Pancreas (tissue), 10 donors: ENCODE measurements at regions not wholly inside any gene's neighbourhood (a gene's known extent, or its start where the extent isn't known, plus 50 kb on each side); places are given as distances from the start of the nearest gene placed in this dataset.

Experiments
- ATAC-seq, 4 donors: fragments of 200-7000 bp; cut with Tn5 transposase; one replicate each; pipeline versions ENCODE4 v1.8.0 to v1.9.1; 2020; ENCODE audit warnings: mild to moderate bottlenecking in 4 of 4, moderate library complexity in 4 of 4
- DNase-seq, 6 donors: peaks; one replicate each; pipeline ENCODE4 v3.0.0-alpha.2; 2020
- FAIRE-seq: peaks from 2 replicates; lab custom pipeline; 2012; peaks lifted over from hg19 to GRCh38; lab: Jason Lieb, UNC
- H3K27ac ChIP-seq, 4 donors: fragments of 200-600 bp; sonication (generic); 1 replicate in 3 of 4; 2 replicates in 1 of 4; pipeline versions ENCODE4 v1.5.0 to v1.8.0; 2020
- H3K27me3 ChIP-seq, 4 donors: fragments of 200-600 bp; one replicate each; pipeline ENCODE4 v1.8.0; 2021
- H3K36me3 ChIP-seq, 3 donors: fragments of 200-600 bp; sonication (generic) in 1 of 3; one replicate each; pipeline versions ENCODE4 v1.5.0 to v1.8.0; 2020 to 2021
- H3K4me1 ChIP-seq, 3 donors: fragments of 200-600 bp; one replicate each; pipeline ENCODE4 v1.8.0; 2021
- H3K4me3 ChIP-seq, 4 donors: fragments of 200-600 bp; sonication (generic) in 2 of 4; one replicate each; pipeline versions ENCODE4 v1.5.0 to v1.8.0; 2020 to 2021
- H3K9me3 ChIP-seq, 4 donors: fragments of 200-600 bp; one replicate each; pipeline ENCODE4 v1.8.0; 2021
- WGBS, 2 donors: extraction: QIAGEN DNeasy Blood & Tissue Kit; methylation state at CpG; one replicate each; pipeline ENCODE4 v1.1.7; 2013; 5-methylcytosine and 5-hydroxymethylcytosine counted together
- intact Hi-C, 3 donors: fragments of 100-400 bp; cut with DNase I; formaldehyde crosslinking; loops; one replicate each; pipeline versions ENCODE4 v1.11.1 to v1.14.2; 2022
- TF ChIP-seq, protein P1 (sequence below), 4 donors: fragments of 200-600 bp; sonication (generic) in 3 of 4; IDR thresholded peaks; one replicate each; pipeline versions ENCODE4 v1.5.0 to v1.8.0; 2021; ENCODE audit warnings: antibody characterized with exemption in 4 of 4
- donor health status: healthy with polysubstance abuse.
- donor health status: DM: no; HTN: no; CAD: no; lungs with moderate emphysema.
- donor health status: DM: no; HTN: no; CAD: no.
- donor health status: control.
- donor health status: control.
- donor health status: Bipolar disorder and iron deficiency.
- donor health status: DM: yes; HTN: yes; CAD: no.
- donor health status: DM: no; HTN: no; CAD: no.
- donor health status: DM: no; HTN: no; CAD: no.
- donor health status: DM: yes; HTN: yes; CAD: no.

DNA sequence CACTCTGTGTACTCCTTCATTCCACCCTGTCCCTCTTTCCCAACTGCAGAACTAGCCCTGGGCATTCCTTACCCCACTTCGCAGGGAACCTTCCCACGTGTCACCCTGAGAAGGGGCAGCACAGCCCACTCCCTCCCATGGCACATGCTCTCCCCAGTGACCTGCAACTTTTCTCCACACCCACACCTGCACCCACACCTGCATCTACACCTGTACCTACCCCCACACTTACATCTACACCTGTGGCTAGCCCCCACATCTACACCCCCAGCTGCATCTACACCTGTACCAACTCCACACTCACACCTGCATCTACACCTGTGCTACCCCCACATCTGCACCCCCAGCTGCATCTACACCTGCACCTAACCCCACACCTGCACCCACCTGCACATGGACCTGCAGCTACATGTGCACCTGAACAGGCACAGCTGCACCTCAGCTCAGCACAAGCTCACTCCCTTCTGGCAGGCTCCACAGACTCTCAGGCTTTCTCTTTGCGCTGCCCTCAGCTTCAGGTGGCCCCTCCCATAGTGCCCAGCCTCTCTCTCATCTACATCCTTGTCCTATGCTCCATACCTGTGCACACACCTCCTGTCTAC lies 234.1 kb downstream of the TUBA3C start:
- 75 to 87% methylated on average over 3 of the region's 3 CpGs for WGBS, 2 donors
- no peaks in the 10 kb centered on the region for H3K9me3 ChIP-seq
- FAIRE-seq (no peak), DNase-seq (peak in 1 of 6 donors; percentile 21), ATAC-seq (no peak)
- H3K27me3 ChIP-seq: no peaks in the 10 kb centered on the region
- H3K27ac ChIP-seq: no peak overlapping the region
- H3K4me3 ChIP-seq: no peak overlapping the region
- intact Hi-C loops: no loop called here
- H3K36me3 ChIP-seq: no peaks in the 10 kb centered on the region
- TF ChIP-seq, protein P1, sequence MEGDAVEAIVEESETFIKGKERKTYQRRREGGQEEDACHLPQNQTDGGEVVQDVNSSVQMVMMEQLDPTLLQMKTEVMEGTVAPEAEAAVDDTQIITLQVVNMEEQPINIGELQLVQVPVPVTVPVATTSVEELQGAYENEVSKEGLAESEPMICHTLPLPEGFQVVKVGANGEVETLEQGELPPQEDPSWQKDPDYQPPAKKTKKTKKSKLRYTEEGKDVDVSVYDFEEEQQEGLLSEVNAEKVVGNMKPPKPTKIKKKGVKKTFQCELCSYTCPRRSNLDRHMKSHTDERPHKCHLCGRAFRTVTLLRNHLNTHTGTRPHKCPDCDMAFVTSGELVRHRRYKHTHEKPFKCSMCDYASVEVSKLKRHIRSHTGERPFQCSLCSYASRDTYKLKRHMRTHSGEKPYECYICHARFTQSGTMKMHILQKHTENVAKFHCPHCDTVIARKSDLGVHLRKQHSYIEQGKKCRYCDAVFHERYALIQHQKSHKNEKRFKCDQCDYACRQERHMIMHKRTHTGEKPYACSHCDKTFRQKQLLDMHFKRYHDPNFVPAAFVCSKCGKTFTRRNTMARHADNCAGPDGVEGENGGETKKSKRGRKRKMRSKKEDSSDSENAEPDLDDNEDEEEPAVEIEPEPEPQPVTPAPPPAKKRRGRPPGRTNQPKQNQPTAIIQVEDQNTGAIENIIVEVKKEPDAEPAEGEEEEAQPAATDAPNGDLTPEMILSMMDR (IDR thresholded peaks at IDR 0.05): no peak
- H3K4me1 ChIP-seq: no peaks in the 10 kb centered on the region

DNA sequence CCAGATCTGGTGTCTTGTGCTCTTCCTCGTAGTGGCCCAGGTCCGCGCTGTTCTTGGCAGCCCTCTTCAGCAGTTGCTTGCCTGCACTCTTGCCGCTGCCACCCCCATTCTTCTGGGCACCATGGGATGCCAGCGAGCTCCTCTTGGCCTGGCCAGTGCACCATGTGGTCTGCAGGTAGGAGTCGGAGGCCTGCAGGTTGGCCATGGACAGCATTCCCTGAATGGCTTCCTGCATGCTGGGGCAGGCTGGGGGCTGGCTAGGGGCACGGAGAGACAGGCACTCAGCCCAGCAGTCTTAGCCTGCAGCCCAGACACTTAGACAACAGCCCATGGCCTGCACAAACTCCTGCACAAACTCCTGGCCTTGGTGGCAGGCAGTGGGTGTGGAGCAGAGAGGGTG lies 234.9 kb downstream of the TUBA3C start:
- intact Hi-C loops: no loop called here
- Histone ChIP-seq H3K4me1 (no peaks in the 10 kb centered on the region), H3K36me3 (no peaks in the 10 kb centered on the region), H3K27me3 (no peaks in the 10 kb centered on the region), H3K9me3 (no peaks in the 10 kb centered on the region), H3K27ac (no peak overlapping the region), H3K4me3 (no peak overlapping the region)
- DNase-seq: peak in 1 of 6 donors; percentile 42
- no peak for FAIRE-seq
- 55 to 59% methylated on average over 7 of the region's 7 CpGs for WGBS, 2 donors
- no peak for ATAC-seq
- TF ChIP-seq, protein P1 (IDR thresholded peaks at IDR 0.05): no peak

DNA sequence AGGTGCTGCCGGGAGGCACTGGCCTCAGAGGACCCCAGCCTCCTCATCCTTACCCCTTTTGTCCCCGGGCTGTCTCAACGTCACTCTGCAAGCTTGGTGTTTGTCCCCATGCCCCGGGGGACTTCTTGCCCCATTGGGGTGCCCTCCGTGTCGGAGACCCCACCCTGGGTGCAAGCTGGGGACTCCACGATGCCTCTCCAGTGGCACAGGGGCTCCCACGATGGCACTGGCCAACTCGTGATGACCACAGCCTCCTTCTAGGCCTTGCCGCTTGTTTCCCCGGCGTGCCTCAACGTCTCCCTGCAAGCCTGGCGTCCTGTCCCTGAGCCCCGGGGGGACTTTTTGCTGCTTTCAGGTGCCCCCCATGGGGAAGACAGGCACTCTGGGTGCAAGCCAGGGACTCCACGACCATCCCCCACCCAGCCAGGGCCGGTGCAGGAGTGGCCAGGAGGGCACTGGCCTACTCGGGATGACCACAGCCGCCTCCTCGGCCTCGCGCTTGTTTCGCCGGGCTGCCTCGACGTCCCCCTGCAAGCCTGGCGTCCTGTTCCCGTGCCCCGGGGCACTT lies 237.0 kb downstream of the TUBA3C start:
- Histone ChIP-seq H3K27me3 (peaks cover 0 to 5% (median 0%) of the 10 kb centered on the region in 4 donors), H3K27ac (no peak overlapping the region), H3K4me1 (no peaks in the 10 kb centered on the region), H3K36me3 (no peaks in the 10 kb centered on the region), H3K4me3 (no peak overlapping the region), H3K9me3 (no peaks in the 10 kb centered on the region)
- peak in 1 of 6 donors; percentile 52 for DNase-seq
- intact Hi-C loops: no loop called here
- FAIRE-seq: no peak
- 76 to 85% methylated on average over 29 of the region's 29 CpGs for WGBS, 2 donors
- TF ChIP-seq, protein P1 (IDR thresholded peaks at IDR 0.05): no peak
- ATAC-seq: no peak

DNA sequence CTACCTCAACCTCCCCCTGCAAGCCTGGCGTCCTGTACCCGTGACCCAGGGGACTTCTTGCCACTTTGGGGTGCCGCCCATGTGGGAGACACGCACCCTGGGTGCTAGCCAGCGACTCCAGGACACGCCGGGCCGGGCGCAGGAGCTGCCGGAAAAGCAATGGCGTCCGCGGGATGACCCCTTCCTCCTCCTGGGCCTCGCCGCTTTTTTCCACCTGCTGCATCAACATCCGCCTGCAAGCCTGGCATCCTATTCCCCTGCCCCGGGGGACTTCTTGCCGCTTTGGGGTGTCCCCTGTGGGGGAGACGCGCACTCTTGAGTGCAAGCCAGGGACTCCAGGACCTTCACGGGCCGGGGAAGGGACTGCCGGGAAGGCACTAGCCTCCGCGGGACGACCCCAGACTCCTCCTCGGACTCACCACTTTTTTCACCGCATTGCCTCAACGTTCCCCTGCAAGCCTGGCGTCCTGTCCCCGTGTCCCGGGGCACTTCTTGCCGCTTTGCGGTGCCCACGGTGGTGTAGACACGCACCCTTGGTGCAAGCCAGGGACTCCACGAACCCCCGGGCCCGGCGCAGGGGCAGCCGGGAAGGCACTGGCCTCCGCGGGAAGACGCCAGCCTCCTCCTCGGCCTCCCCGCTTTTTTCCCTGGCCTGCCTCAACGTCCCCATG lies 237.8 kb downstream of the TUBA3C start:
- no peaks in the 10 kb centered on the region for H3K36me3 ChIP-seq
- FAIRE-seq: no peak
- intact Hi-C loops: no loop called here
- H3K4me3 ChIP-seq: no peak overlapping the region
- peaks cover 0 to 5% (median 0%) of the 10 kb centered on the region in 4 donors for H3K27me3 ChIP-seq
- TF ChIP-seq, protein P1 (IDR thresholded peaks at IDR 0.05): no peak
- H3K9me3 ChIP-seq: no peaks in the 10 kb centered on the region
- DNase-seq: peak in 4 of 6 donors; percentile 5 to 65 (median 32)
- no peaks in the 10 kb centered on the region for H3K4me1 ChIP-seq
- H3K27ac ChIP-seq: no peak overlapping the region
- WGBS, 2 donors: 80 to 84% methylated on average over 46 to 47 of the region's 47 CpGs
- ATAC-seq: no peak
